Hematopoietic multipotent progenitor cell treated with erythropoietin and hydrocortisone succinate and interleukin-3 and kit ligand, for 8 days (in vitro differentiated cells): ENCODE measurements at regions not wholly inside any gene's neighbourhood (a gene's known extent, or its start where the extent isn't known, plus 50 kb on each side); places are given as distances from the start of the nearest gene placed in this dataset.
A peak's percentile ranks its signal among the peaks of the same experiment; 100 is the strongest.
"Not testable (repeated sequence)": the region's sequence is repeated elsewhere in the genome, so short reads cannot be mapped to it uniquely, and the experiment has no call there.

Experiments used
- DNase-seq: peaks from one replicate; pipeline ENCODE4 v3.0.0-alpha.2; 2015

GRCh38 chr6:27668442-27669294 lies 195.8 kb upstream of the ZNF184 start:
- DNase-seq = peak; percentile 87

- DNase-seq = peak; percentile 31
Measured at GRCh38 chr6:27667657-27668441, 194.9 kb upstream of the ZNF184 start.

GRCh38 chr6:27667016-27667656 lies 194.2 kb upstream of the ZNF184 start:
- no peak for DNase-seq

GRCh38 chr6:27662769-27663168 lies 189.9 kb upstream of the ZNF184 start:
- DNase-seq = no peak

- not testable (repeated sequence) for DNase-seq
Measured at GRCh38 chr6:27662212-27662611, 189.3 kb upstream of the ZNF184 start.

- DNase-seq = not testable (repeated sequence)
Measured at GRCh38 chr6:27653143-27653825, 180.4 kb upstream of the ZNF184 start.

- no peak for DNase-seq
Measured at GRCh38 chr6:27651371-27651732, 178.4 kb upstream of the ZNF184 start.

- peak; percentile 88 for DNase-seq
Measured at GRCh38 chr6:27650620-27651370, 177.9 kb upstream of the ZNF184 start.

- no peak for DNase-seq
Measured at GRCh38 chr6:27644528-27644927, 171.6 kb upstream of the ZNF184 start.

- no peak for DNase-seq
Measured at GRCh38 chr6:27642744-27643456, 170.0 kb upstream of the ZNF184 start.

- DNase-seq = not testable (repeated sequence)
Measured at GRCh38 chr6:27635886-27636285, 163.0 kb upstream of the ZNF184 start.

GRCh38 chr6:27633221-27633688 lies 160.3 kb upstream of the ZNF184 start:
- peak; percentile 89 for DNase-seq

- DNase-seq = no peak
Measured at GRCh38 chr6:27631609-27631916, 158.7 kb upstream of the ZNF184 start.

- peak; percentile 62 for DNase-seq
Measured at GRCh38 chr6:27630727-27631608, 158.1 kb upstream of the ZNF184 start.

- DNase-seq = no peak
Measured at GRCh38 chr6:27624694-27625262, 151.9 kb upstream of the ZNF184 start.

GRCh38 chr6:27623103-27623502 lies 150.2 kb upstream of the ZNF184 start:
- DNase-seq = no peak

- DNase-seq = no peak
Measured at GRCh38 chr6:27619436-27619835, 146.5 kb upstream of the ZNF184 start.

GRCh38 chr6:27617700-27618689 lies 145.1 kb upstream of the ZNF184 start:
- DNase-seq = peak; percentile 39
